NCI-H460 (cell line): ENCODE measurements at regions not wholly inside any gene's neighbourhood (a gene's known extent, or its start where the extent isn't known, plus 50 kb on each side); places are given as distances from the start of the nearest gene placed in this dataset.

ENCODE experiments used
- DNase-seq: peaks from one replicate; pipeline ENCODE4 v3.0.0-alpha.2; 2016; ENCODE audit warnings: low read depth; ENCODE audit errors: extremely low read depth

DNA sequence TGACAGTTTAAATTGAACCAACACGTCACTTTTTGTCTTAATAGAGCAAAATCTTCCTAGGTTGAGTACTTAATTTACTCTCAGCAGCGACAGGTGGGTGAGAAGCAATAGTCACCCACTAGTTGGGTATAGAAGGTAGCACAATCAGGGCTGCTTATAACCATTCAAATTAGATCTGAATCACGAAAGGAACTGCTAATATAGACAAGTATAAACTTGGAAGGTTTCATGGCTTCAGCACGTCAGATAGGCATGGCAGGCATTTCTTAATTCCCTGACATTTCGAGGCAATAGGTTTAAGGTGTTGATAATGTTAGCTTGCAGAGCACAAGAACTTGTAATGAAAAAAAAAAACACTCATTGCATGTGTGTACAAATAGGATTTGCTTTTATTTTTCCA is 853.4 kb downstream of the PCDH7 start:
- DNase-seq: no peak

DNA sequence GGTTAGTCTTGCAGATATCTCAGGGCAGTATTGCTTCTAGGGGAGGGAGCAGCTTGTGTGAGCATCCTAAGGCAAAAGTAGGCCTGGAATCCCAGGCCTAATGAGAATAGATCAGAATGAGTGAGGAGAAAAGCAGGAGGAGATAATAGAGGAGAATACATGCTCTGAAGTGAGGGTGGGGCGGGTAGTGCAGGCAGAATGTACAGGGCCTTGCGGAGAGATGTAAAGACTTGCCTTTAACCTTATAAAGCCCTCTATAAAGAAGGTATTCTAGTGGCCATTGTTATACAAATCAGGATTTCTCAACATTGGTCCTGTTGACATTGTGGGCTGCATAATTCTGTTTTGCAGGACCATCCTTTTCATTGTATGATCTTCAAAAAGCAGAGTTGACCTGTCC is 855.3 kb downstream of the PCDH7 start:
- no peak for DNase-seq

DNA sequence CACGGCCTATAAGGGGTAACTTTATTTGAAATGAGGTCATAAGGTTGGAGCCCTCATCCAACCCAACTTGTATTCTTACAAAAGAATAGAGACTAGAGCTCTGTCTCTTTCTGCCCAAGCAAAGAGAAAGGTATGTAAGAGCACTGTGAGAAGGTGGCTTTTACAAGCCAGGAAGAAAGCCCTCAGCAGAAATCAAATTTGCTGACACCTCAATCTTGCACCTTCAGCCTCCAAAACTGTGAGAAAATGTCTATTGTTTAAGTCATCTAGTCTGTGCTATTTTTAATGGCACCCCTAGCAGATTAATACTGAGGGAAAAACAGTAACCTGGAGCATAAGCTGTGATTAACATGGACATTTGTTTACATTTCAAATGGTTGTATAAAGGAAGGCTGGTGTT is 860.7 kb downstream of the PCDH7 start:
- no peak for DNase-seq

DNA sequence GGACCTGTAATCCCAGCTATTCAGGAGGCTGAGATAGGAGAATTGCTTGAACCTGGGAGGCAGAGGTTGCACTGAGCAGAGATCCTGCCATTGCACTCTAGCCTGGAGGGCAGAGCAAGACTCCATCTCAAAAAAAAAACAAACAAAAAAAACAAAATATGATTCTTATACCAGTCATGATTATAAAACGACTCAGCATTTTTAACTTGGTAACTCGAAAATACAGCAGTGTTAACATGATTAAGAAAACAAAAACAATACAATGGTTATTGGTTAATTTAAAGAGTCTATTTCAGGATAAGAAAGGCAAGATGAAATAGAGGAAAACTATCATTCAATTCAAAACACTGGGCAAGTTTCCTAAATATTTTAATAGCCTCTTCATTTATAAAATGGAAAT is 865.3 kb downstream of the PCDH7 start:
- DNase-seq: no peak

DNA sequence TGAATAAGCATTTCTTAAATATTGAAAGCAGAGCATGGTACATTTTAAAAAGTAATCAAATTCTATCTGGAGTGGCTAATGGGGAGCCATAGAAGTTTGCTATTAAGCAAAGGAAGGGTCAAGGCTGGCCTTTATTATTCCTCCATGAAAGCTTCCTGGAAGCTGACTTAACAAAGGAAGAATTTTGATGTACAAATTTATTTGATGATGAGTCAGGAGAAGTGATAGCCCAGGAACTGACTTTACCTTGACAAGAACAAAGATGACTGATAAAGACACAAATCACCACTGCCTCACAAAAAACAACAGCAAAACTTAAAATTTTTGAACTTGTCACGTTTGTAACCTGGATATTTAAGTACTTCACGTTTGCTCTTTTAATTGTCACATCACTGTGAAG is 872.1 kb downstream of the PCDH7 start:
- no peak for DNase-seq

DNA sequence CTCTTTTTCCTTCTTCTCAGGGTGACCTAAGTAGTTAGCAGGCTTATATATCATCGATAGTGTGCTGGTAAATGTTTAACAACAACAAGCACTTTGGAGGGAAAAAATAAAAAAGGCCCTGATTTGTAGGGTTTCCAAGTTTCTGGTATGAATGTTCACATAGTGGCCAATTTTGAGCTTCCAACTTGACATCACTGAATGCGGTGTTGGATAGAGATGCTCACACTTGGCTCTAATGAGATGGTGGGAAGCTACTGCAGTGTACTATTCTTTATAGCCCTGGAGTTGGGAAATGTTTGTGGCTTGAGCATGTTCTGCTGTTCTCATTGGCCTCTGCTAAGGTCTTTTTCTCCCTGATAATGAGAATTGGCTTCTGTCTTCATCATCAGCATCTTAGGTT is 875.3 kb downstream of the PCDH7 start:
- DNase-seq: no peak

DNA sequence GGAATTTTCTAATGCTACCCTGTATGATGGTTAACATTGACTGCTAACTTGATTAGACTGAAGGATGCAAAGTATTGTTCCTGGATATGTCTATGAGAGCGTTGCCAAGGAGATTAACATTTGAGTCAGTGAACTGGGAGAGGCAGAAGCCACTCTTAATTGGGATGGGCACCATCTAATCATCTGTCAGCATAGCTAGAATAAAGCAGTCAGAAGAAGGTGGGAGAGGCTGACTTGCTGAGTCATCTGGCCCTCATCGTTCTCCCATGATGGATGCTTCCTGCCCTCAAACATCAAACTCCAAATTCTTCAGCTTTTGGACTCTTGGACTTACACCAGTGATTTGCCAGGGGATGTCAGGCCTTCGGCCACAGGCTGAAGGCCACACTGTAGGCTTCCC is 878.5 kb downstream of the PCDH7 start:
- no peak for DNase-seq

DNA sequence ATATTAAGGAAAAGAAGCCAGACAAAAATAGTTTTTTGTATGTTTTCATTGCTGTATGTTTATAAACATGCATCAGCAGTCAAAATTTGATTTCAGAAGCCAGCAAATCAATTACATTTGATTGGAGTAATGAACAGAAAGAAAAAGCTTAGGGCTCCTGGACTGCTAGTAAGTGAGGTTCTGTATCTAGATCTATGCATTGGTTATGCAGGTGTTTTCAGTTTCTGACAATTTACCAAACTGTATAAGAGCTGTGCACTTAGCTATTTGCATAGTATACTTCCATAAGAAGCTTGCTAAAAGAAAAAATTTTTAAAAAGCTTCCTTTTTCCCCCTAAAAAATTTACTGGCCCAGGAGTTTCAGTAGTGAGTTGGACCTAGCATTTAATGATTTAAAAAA is 881.6 kb downstream of the PCDH7 start:
- DNase-seq: no peak

DNA sequence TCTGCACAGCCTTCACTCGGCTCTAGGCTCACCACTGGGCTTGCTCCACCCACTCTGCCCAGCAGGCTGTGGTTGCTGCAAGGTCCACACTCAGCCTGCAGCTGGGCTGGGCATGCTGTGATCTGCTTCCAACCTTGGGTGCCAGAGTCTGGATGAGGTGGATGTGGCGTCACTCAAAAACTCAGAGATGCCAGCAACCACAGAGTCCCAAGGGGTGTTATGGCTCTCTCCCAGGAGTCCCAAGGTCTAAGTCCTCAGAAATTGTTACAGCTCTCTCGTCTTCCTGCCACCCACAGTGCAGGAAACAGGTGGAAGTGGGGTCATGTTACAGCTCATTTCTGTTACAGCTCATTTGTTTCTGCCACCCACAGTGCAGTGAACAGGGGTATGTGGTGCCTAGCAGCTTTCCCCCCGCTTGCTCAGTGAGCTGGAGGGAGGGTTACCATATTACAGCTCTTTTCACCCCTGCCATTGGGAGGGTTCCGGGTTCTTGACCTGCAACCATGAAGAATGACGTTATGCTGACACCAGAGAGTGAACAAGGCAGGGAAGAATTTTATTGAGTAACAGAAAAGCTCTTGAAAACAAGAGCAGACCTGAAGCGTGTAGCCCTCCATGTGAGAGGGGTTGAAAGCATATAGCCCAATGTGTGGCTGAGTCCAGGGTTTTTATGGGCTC is 893.9 kb downstream of the PCDH7 start:
- no peak for DNase-seq

DNA sequence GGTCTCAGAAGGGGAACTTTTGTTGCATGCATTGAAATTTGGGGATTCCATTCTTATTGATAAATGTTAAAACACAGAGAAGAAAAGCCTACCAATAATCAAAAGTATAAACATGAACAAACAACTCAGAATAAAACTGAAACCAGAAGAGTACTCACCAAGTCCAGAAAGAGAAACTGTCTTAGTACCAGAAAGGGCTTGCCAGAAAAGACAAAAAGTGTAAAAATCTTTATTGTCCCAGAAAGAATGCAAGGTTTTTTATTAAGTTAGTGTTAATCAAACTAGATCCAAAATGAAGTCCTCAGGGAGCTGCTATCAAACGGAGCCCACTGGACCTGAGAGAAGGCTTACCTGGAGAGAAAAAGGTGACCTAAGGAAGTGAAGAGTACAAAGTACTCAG is 897.5 kb downstream of the PCDH7 start:
- no peak for DNase-seq

DNA sequence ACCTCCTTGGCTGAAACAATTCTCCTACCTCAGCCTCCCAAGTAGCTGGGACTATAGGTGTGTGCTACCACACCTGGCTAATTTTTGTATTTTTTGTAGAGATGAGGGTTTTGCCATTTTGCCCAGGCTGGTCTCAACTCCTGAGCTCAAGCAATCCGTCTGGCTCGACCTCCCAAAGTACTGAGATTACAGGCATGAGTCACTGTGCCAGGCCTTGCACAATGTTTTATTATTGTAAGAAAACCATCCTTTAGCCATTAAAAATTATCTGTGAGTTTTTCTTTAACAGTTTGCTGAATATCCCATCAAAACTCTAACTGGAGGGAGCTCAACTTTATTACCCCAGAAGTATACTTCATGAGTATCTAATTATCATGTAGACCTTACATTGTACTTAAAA is 900.3 kb downstream of the PCDH7 start:
- no peak for DNase-seq

DNA sequence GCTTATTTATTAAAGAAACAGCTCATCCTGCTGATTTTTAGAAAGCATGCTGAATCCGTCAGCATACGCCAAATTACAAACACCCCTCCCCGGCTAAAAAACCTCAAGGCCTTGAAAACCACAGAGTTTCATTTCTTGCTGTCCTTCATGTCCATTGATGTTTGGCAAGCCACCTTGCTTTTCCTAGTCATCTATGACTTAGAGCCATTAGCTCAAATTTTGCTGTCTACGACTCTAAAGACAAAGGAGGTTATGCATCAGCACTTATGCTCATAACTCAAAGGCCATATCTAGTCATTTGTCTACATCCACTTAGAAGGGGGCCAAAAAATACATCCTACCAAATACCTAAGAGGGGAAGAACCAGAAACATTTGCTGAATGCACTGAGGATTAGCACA is 925.1 kb downstream of the PCDH7 start:
- DNase-seq: no peak

DNA sequence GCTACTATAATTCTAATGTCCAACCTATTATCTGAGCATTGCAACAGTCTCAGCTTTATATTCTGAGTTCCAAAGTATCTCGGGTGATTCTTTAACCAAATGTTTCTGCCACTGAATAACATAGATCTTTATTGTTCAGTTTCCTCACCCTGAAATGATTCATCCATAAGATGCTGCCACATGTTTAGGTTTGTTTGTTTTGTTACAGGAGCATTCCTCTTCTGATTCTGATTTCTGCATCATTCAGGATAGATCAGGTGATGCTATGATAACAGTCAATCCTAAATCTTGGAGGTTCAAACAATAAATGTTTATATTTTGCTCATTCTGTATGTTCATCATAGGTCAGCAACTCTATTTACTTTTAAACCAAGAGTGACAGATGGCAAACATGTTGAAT is 927.6 kb downstream of the PCDH7 start:
- DNase-seq: no peak

DNA sequence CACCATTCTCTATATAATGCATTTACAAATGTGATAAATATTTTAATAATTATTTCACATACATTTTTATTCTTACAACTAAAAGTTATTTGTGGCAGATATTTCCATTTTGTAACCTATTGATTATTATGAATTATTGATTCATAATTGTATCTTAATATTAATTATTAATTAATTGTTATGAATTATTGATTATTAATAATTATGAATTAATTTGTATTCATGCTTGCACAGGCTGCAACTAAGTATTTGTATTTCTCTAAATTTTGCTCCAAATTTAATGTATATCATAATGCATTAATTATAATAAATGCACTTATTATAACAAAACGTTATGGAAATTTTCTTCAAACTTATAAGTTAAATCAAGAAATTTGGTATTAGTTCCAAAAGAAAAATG is 929.7 kb downstream of the PCDH7 start:
- no peak for DNase-seq

DNA sequence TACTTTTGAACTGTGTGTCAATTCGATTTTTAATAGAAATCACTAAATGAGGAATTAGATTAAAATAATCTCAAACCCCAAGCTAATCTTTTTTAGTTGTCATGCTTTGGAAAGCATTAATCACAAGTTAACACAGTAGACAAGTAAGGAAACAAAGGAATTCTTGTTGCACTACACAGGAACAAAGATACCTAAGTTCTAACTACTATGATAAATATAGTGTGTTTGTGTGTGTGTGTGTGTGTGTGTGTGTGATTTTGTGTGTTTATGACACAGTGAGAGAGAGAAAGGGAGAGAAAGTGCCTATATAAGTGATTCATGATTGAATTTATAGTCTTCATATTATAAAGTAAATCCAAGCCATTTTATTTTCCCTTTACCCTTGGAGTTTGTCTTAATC is 931.4 kb downstream of the PCDH7 start:
- DNase-seq: no peak

DNA sequence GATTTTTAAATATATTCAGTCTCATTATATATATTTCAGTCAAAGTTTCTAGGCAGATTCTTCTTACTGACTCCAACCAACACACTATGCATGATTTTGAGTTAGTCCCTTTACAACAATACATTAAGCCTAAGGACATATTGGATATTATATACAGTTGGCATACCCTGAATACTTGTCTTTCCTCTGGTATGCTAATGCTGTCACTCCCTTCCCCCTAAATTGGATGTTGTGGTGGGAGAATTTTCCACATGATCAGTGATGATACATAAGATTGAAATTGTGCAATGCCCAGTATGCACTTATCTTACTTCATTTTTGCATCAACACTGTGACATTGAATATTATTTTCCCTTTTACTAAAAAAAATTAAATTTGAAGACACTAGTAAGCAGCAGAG is 935.2 kb downstream of the PCDH7 start:
- DNase-seq: no peak

DNA sequence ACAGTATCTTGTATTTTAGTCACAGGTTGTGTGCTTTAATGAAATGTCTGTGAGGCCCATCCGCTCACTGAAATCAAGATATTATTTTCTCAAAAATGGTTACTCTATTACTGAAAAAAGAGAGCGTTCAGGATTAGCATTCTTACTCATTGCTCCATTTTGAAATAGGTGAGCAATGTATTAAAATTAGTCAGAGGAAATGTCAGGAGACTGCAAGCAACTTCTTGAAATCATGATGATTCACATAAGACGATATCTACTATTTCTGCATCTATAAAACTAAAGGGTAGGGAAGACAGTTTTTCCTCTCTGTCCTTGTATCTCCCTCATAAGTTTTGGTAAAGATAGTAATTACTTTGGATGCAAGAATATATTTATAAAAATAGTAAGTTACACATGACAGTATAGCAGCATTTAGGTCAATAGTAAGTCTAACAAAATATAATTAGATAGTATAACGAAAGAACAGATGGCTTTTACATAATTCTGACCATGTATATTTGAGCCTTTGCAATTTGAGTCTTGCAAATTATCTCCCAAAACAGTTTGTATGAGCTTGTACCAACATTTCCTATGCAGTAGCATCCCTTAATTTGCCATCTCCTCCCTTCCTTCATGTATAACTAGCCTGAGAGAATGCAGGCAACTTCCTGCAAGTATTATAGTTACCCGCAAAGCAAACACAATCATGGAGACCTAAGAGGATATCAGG is 937.8 kb downstream of the PCDH7 start:
- no peak for DNase-seq

DNA sequence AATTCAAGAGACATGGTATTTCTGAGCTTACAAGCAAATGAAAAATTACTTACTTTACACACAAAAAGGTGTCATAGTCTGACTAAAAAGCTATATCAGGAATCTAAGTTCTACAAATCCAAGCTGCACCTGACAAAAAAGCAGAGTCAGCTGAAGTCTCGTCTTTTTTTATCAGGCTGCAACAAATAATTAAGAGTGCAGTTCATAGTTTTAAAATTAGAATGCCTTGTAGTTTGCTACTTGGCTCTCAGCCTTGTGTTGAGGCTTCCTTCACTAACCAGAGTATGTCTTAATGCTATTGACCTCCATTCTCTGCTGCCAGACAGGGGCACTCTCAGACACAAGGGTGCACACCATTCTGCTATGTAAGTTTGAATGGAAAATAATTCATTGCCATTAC is 940.7 kb downstream of the PCDH7 start:
- no peak for DNase-seq

DNA sequence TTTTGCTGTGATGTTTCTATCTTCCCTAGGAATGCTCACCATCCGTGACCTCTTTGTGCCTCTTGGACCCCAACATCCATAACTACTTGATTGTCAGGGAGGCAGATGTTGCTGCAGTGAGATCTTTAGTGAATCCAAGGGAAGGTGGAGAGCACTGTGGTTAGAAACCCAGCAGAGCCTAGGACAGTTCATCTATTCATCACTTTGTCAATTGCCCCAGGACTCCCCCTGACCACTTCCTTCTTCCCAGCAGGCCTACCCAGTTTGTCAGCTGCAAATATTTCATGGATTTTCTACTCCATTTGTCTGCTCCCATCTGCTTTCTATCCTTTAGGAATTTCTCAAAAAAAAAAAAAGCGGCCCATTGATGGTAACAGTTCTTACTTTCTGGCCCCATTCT is 942.8 kb downstream of the PCDH7 start:
- DNase-seq: no peak

DNA sequence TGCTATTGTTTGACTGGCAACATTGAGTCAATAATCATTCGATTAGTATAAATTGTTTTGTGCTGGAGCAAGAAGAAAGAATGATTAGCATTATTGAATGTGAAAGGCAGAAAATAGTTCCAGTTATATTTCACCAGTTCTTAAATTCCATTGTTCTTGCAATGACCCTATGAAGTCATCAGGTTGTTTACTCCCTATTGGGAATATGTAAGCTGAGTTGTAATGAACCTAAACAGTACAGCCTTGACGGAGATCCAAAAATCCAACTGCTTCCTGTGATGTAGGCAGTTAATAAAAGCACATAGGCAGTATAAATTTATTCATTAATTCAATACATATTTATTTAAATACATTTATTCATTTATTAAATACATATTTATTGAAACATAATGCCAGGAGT is 947.5 kb downstream of the PCDH7 start:
- DNase-seq: no peak

DNA sequence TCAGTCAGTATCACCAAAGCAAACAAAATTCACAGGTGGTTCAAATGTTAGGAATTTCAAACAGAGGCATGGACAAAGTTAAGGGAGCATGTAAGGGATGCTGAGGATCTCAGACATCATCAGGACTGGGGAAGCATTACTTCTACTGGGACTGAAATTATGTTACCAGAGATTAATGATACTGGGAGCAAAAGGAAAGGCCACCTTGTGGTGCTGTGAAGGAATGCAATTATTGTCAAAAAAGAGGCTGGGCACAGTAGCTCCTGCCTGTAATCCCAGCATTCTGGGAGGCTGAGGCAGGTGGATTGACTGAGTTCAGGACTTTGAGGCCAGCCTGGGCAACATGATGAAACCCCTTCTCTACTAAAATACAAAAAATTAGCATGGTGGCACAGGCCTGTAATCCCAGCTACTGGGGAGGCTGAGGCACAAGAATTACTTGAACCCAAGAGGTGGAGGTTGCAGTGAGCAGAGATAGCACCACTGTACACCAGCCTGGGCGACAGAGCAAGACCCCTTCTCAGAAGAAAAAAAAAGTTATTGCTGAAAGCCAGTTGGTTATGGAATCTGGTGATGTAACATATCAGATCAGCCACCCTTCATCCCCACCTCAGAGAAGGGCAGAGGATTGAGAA is 954.3 kb downstream of the PCDH7 start:
- DNase-seq: no peak

DNA sequence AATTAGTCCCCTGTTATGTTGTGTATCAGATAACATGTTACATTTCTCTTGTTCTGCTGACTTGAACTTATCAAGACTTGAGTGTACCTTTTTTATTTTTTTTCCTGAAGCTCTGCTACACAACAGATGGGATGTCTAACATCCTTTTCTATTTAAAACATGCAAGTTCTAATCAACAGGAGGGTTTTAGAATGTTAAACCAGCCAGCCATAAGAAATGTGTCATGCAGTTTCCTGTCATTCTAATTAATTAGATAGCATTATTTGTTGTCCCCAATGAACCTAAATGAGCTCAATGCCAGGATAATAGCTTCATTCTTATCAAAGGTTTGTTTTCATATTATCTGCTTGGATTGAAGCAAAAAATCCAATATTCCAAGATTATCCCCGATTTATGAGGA is 958.2 kb downstream of the PCDH7 start:
- DNase-seq: no peak
